ENCODE measurements at regions not wholly inside any gene's neighbourhood (a gene's known extent, or its start where the extent isn't known, plus 50 kb on each side); places are given as distances from the start of the nearest gene placed in this dataset.

DNA sequence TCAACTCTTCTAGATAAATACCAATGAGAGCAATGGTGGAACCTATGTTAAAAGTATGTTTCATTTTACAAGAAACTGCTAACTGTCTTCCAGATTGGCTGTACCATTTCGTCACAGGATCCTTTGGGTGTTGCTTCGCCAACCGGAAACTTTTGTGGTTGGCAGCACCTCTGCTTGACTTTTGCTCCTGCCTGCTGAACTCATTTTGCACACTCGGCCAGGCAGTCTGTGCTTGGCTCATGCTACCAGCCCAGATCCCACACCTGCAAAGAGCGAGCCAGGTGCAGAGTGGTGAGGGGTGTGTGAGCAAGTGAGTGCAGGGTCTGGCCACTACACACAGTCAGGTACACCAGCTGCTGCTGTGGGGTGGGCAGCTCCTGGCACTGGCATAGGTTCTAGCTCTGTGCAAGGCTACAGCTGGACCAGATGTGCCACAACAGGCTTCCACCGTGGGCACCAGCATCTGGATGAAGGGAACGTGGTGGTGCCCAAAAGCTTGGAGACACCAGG is 422.3 kb downstream of the PRR16 start:
- no peaks in the 10 kb centered on the region for H3K4me1 ChIP-seq
- H3K36me3 ChIP-seq, result no peaks in the 10 kb centered on the region
- H3K4me3 ChIP-seq, result no peak overlapping the region
- 80% methylated on average over 6 of the region's 7 CpGs for WGBS
- no peak for DNase-seq (ENCODE audit: extremely low spot score)
- H3K27me3 ChIP-seq, result no peaks in the 10 kb centered on the region
- TF ChIP-seq, protein P1, sequence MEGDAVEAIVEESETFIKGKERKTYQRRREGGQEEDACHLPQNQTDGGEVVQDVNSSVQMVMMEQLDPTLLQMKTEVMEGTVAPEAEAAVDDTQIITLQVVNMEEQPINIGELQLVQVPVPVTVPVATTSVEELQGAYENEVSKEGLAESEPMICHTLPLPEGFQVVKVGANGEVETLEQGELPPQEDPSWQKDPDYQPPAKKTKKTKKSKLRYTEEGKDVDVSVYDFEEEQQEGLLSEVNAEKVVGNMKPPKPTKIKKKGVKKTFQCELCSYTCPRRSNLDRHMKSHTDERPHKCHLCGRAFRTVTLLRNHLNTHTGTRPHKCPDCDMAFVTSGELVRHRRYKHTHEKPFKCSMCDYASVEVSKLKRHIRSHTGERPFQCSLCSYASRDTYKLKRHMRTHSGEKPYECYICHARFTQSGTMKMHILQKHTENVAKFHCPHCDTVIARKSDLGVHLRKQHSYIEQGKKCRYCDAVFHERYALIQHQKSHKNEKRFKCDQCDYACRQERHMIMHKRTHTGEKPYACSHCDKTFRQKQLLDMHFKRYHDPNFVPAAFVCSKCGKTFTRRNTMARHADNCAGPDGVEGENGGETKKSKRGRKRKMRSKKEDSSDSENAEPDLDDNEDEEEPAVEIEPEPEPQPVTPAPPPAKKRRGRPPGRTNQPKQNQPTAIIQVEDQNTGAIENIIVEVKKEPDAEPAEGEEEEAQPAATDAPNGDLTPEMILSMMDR (IDR thresholded peaks at IDR 0.05), result no peak
- TF ChIP-seq POLR2AphosphoS5 (IDR thresholded peaks at IDR 0.05), result no peak
- TF ChIP-seq EP300 (IDR thresholded peaks at IDR 0.05), result no peak
- TF ChIP-seq POLR2A (IDR thresholded peaks at IDR 0.05; ENCODE audit: low read depth), result no peak
- no peaks in the 10 kb centered on the region for H3K9me3 ChIP-seq
- intact Hi-C loops (cut with DNase I), result no loop called here
- H3K27ac ChIP-seq (replicated peaks in 1 of 4), result no peak overlapping the region

DNA sequence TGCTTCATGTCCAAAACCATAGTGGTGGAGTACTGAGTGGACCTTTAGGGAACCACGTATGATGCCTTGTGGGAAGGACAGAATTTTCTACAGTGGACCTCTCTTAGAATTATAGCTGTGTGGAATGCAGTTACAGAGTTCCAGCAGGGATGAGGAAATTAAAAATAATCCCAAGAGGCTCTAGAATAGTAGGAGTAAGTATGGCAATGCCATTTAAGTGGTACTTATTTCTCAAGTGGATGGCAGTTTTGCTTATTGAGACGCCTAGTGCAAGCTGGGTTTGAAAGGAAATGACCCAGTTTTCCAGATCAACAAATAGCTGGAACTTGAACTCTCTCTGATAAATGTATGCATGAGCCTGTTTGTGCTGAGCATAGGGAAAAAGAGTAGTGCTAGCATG is 431.6 kb downstream of the PRR16 start:
- H3K4me3 ChIP-seq, result no peak overlapping the region
- no peaks in the 10 kb centered on the region for H3K4me1 ChIP-seq
- no peaks in the 10 kb centered on the region for H3K27me3 ChIP-seq
- WGBS, result 80% methylated on average over 2 of the region's 2 CpGs
- H3K9me3 ChIP-seq, result no peaks in the 10 kb centered on the region
- intact Hi-C loops (cut with DNase I), result no loop called here
- TF ChIP-seq POLR2A (IDR thresholded peaks at IDR 0.05; ENCODE audit: low read depth), result no peak
- TF ChIP-seq EP300 (IDR thresholded peaks at IDR 0.05), result no peak
- TF ChIP-seq POLR2AphosphoS5 (IDR thresholded peaks at IDR 0.05), result no peak
- TF ChIP-seq, protein P1 (IDR thresholded peaks at IDR 0.05), result no peak
- no peak for DNase-seq (ENCODE audit: extremely low spot score)
- H3K36me3 ChIP-seq, result no peaks in the 10 kb centered on the region
- H3K27ac ChIP-seq (replicated peaks in 1 of 4), result no peak overlapping the region

DNA sequence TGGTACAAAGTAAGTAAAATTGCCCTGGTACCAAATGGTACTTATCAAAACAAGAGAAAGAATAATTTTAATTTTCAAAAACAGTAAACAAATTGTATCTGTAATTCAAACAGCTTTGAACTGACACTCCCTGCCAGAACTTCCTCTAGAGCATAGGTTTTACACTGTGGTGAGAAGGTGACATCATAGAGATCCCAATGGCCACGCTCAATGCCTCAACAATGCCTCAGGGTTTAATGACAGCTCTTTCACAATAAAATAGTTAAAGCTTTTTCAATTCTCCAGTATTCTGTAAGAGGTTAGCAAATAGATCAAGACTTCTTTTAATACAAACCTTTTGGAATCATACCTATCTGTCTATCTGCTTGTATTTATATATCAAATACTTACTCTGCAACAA is 437.1 kb downstream of the PRR16 start:
- H3K27ac ChIP-seq (replicated peaks in 1 of 4), result no peak overlapping the region
- no peak overlapping the region for H3K4me3 ChIP-seq
- no peak for TF ChIP-seq POLR2A (IDR thresholded peaks at IDR 0.05; ENCODE audit: low read depth)
- no peak for TF ChIP-seq EP300 (IDR thresholded peaks at IDR 0.05)
- TF ChIP-seq, protein P1 (IDR thresholded peaks at IDR 0.05), result no peak
- TF ChIP-seq POLR2AphosphoS5 (IDR thresholded peaks at IDR 0.05), result no peak
- H3K4me1 ChIP-seq, result no peaks in the 10 kb centered on the region
- intact Hi-C loops (cut with DNase I), result no loop called here
- H3K9me3 ChIP-seq, result no peaks in the 10 kb centered on the region
- H3K36me3 ChIP-seq, result no peaks in the 10 kb centered on the region
- WGBS, result 80% methylated on average over 1 of the region's 1 CpG
- no peaks in the 10 kb centered on the region for H3K27me3 ChIP-seq
- no peak for DNase-seq (ENCODE audit: extremely low spot score)

DNA sequence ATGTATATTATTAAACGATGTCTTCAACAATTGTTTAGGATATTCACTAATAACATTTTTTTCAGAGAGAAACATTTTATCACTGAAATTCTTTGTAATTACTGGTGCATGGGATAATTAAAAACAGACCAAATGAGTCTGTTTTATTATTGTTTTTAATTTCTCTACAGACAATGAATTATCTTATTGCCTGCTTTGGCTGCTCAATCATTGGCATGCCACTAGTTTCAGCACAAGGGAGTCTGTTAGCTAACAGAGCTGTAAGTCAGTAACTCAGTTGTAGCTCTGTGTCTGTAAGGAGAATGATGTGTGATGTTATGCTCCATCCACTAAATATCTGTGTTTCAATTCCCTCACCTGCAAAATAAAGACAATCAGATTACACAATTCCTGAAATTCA is 443.9 kb downstream of the PRR16 start:
- no peak for DNase-seq (ENCODE audit: extremely low spot score)
- Histone ChIP-seq H3K27me3 (no peaks in the 10 kb centered on the region), H3K4me3 (no peak overlapping the region), H3K27ac (replicated peaks in 1 of 4) (no peak overlapping the region), H3K4me1 (no peaks in the 10 kb centered on the region), H3K9me3 (no peaks in the 10 kb centered on the region), H3K36me3 (no peaks in the 10 kb centered on the region)
- intact Hi-C loops (cut with DNase I), result no loop called here
- 98% methylated on average over 1 of the region's 1 CpG for WGBS
- TF ChIP-seq POLR2A (IDR thresholded peaks at IDR 0.05; ENCODE audit: low read depth), result no peak
- no peak for TF ChIP-seq EP300 (IDR thresholded peaks at IDR 0.05)
- no peak for TF ChIP-seq POLR2AphosphoS5 (IDR thresholded peaks at IDR 0.05)
- TF ChIP-seq, protein P1 (IDR thresholded peaks at IDR 0.05), result no peak

DNA sequence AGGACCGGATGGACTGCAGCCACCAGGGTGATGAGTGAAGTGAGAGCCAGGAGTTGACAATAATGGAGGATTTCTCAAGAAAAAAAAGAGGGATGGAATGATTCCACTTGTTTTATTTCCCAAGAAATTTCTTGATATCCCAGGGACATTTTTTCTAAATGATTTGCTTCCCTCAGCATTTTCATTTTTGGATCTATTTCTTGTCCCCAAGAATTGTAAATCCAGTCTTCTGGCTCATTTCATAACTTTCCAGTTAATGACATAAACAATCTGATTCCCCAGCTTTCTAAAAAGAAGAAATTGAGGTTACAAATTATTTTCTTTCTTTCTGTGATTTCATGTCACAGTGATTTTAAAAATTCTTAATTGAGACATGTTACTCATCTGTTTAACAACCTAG is 446.5 kb downstream of the PRR16 start:
- H3K4me3 ChIP-seq, result no peak overlapping the region
- TF ChIP-seq, protein P1 (IDR thresholded peaks at IDR 0.05), result no peak
- TF ChIP-seq POLR2AphosphoS5 (IDR thresholded peaks at IDR 0.05) (no peak), POLR2A (IDR thresholded peaks at IDR 0.05; ENCODE audit: low read depth) (no peak), EP300 (IDR thresholded peaks at IDR 0.05) (no peak)
- 44% methylated on average over 1 of the region's 1 CpG for WGBS
- intact Hi-C loops (cut with DNase I), result no loop called here
- H3K27me3 ChIP-seq, result no peaks in the 10 kb centered on the region
- no peaks in the 10 kb centered on the region for H3K9me3 ChIP-seq
- no peak for DNase-seq (ENCODE audit: extremely low spot score)
- H3K27ac ChIP-seq (replicated peaks in 1 of 4), result no peak overlapping the region
- no peaks in the 10 kb centered on the region for H3K36me3 ChIP-seq
- no peaks in the 10 kb centered on the region for H3K4me1 ChIP-seq
